Parathyroid adenoma (tissue), 2 donors: ENCODE measurements at regions not wholly inside any gene's neighbourhood (a gene's known extent, or its start where the extent isn't known, plus 50 kb on each side); places are given as distances from the start of the nearest gene placed in this dataset.
"Not testable (repeated sequence)": the region's sequence is repeated elsewhere in the genome, so short reads cannot be mapped to it uniquely, and the experiment has no call there.

Source experiments
- H2AFZ ChIP-seq: fragments of 300-600 bp; sonication (generic); one replicate; pipeline ENCODE4 v1.7.0; 2017; ENCODE audit warnings: antibody characterized with exemption, mild to moderate bottlenecking
- H3K27ac ChIP-seq: fragments of 300-600 bp; sonication (generic); one replicate; pipeline ENCODE4 v1.7.0; 2017
- H3K27me3 ChIP-seq: fragments of 300-600 bp; sonication (generic); one replicate; pipeline ENCODE4 v1.7.0; 2017; ENCODE audit warnings: low read length; ENCODE audit not compliant: control insufficient read depth, insufficient read depth
- H3K36me3 ChIP-seq: fragments of 300-600 bp; sonication (generic); one replicate; pipeline ENCODE4 v1.7.0; 2017; ENCODE audit warnings: low read length; ENCODE audit not compliant: control insufficient read depth, insufficient read depth
- H3K4me1 ChIP-seq: fragments of 300-600 bp; sonication (generic); one replicate; pipeline ENCODE4 v1.7.0; 2017; ENCODE audit warnings: control low read depth
- H3K4me2 ChIP-seq: fragments of 300-600 bp; sonication (generic); one replicate; pipeline ENCODE4 v1.7.0; 2017; ENCODE audit warnings: low read length
- H3K4me3 ChIP-seq: fragments of 300-600 bp; sonication (generic); one replicate; pipeline ENCODE4 v1.7.0; 2017; ENCODE audit warnings: low read depth, low read length
- H3K79me2 ChIP-seq: fragments of 300-600 bp; sonication (generic); one replicate; pipeline ENCODE4 v1.7.0; 2017; ENCODE audit warnings: control low read depth
- H3K9ac ChIP-seq: fragments of 300-600 bp; sonication (generic); one replicate; pipeline ENCODE4 v1.7.0; 2017; ENCODE audit warnings: mild to moderate bottlenecking
- H3K9me3 ChIP-seq: fragments of 300-600 bp; sonication (generic); one replicate; pipeline ENCODE4 v1.7.0; 2017; ENCODE audit warnings: low read length; ENCODE audit not compliant: control insufficient read depth
- CTCF ChIP-seq: fragments of 300-600 bp; sonication (generic); IDR thresholded peaks from one replicate; pipeline ENCODE4 v1.7.0; 2017; ENCODE audit warnings: antibody characterized with exemption, mild to moderate bottlenecking
- donor health status: primary hyperparathyroidism.

GRCh38 chr16:7233975-7234374, 98.7 kb upstream of the RBFOX1 start:
- no peaks in the 10 kb centered on the region for H3K9me3 ChIP-seq
- H3K27me3 ChIP-seq, result no peaks in the 10 kb centered on the region
- H3K9ac ChIP-seq, result no peak overlapping the region
- no peaks in the 10 kb centered on the region for H3K79me2 ChIP-seq
- no peak overlapping the region for H3K4me3 ChIP-seq
- no peak overlapping the region for H3K27ac ChIP-seq
- H3K4me1 ChIP-seq, result no peaks in the 10 kb centered on the region
- TF ChIP-seq CTCF, result no peak
- no peak overlapping the region for H3K4me2 ChIP-seq
- H3K36me3 ChIP-seq, result no peaks in the 10 kb centered on the region
- no peak overlapping the region for H2AFZ ChIP-seq

- Histone ChIP-seq H3K27me3 (no peaks in the 10 kb centered on the region), H3K79me2 (no peaks in the 10 kb centered on the region), H3K4me1 (no peaks in the 10 kb centered on the region), H3K9ac (no peak overlapping the region), H3K9me3 (no peaks in the 10 kb centered on the region), H2AFZ (no peak overlapping the region), H3K4me3 (no peak overlapping the region), H3K27ac (no peak overlapping the region), H3K4me2 (no peak overlapping the region), H3K36me3 (no peaks in the 10 kb centered on the region)
- TF ChIP-seq CTCF, result no peak
These were observed 100.9 kb upstream of the RBFOX1 start for GRCh38 chr16:7231762-7232161.

DNA sequence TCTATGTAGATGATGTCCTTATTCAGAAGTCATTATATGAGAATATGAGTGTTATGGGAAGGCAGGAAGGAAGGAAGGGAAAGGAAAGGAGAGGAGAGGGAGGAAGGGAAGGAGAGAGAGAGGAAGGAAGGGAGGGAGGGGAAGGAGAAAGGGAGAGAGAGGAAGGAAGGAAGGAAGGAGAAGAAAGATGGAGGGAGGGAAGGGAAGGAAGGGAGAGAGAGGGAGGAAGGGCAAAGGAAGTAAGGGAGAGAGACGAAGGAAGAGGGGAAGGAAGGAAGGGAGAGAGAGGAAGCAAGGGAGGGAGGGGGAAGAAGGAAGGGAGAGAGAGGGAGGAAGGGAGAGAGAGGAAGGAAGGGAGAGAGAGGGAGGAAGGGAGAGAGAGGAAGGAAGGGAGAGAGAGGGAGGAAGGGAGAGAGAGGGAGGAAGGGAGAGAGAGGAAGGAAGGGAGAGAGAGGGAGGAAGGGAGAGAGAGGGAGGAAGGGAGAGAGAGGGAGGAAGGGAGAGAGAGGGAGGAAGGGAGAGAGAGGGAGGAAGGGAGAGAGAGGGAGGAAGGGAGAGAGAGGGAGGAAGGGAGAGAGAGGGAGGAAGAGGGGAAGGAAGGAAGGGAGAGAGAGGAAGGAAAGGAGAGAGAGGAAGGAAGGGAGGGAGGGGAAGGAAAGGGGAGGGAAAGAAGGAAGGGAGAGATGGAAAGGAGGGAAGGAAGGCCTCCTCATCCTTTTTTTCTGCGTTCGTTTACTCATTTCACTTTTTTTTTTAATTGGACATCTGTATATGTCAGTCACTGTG, 103.0 kb upstream of the RBFOX1 start:
- not testable (repeated sequence) for H3K4me1 ChIP-seq, H3K4me3 ChIP-seq, H2AFZ ChIP-seq, H3K9ac ChIP-seq, H3K36me3 ChIP-seq, H3K27ac ChIP-seq, H3K9me3 ChIP-seq, H3K4me2 ChIP-seq, H3K79me2 ChIP-seq, H3K27me3 ChIP-seq

GRCh38 chr16:7227229-7227721, 105.4 kb upstream of the RBFOX1 start:
- Histone ChIP-seq H3K4me3 (no peak overlapping the region), H3K79me2 (no peaks in the 10 kb centered on the region), H3K4me2 (no peak overlapping the region), H3K36me3 (no peaks in the 10 kb centered on the region), H3K27me3 (no peaks in the 10 kb centered on the region), H3K9me3 (no peaks in the 10 kb centered on the region), H3K27ac (no peak overlapping the region), H2AFZ (no peak overlapping the region), H3K4me1 (no peaks in the 10 kb centered on the region), H3K9ac (no peak overlapping the region)
- TF ChIP-seq CTCF, result no peak

- no peaks in the 10 kb centered on the region for H3K9me3 ChIP-seq
These were observed 111.5 kb upstream of the RBFOX1 start for GRCh38 chr16:7221157-7221556.

More at GRCh38 chr16:7221157-7221556, 111.5 kb upstream of the RBFOX1 start:
- TF ChIP-seq CTCF, result no peak
- Histone ChIP-seq H3K9ac (no peak overlapping the region), H3K79me2 (no peaks in the 10 kb centered on the region), H3K36me3 (no peaks in the 10 kb centered on the region), H3K27ac (no peak overlapping the region), H3K4me2 (no peak overlapping the region), H3K4me3 (no peak overlapping the region), H2AFZ (no peak overlapping the region), H3K4me1 (no peaks in the 10 kb centered on the region), H3K27me3 (no peaks in the 10 kb centered on the region)
